ENCODE measurements at regions not wholly inside any gene's neighbourhood (a gene's known extent, or its start where the extent isn't known, plus 50 kb on each side); places are given as distances from the start of the nearest gene placed in this dataset.
"Not testable (repeated sequence)": the region's sequence is repeated elsewhere in the genome, so short reads cannot be mapped to it uniquely, and the experiment has no call there.

- no peak for DNase-seq (ENCODE audit: low read depth)
- H3K4me3 ChIP-seq (ENCODE audit: low read depth, low read length): no peak overlapping the region
- no peak for TF ChIP-seq CTCF (IDR thresholded peaks at IDR 0.05; ENCODE audit: control insufficient read depth, extremely low read depth, insufficient read depth)
Measured at GRCh38 chr4:28832444-28832843, 1887.7 kb upstream of the PCDH7 start.

- TF ChIP-seq CTCF (IDR thresholded peaks at IDR 0.05; ENCODE audit: control insufficient read depth, extremely low read depth, insufficient read depth): no peak
- H3K4me3 ChIP-seq (ENCODE audit: low read depth, low read length): no peak overlapping the region
Measured at GRCh38 chr4:28834120-28834519, 1886.0 kb upstream of the PCDH7 start.

DNA sequence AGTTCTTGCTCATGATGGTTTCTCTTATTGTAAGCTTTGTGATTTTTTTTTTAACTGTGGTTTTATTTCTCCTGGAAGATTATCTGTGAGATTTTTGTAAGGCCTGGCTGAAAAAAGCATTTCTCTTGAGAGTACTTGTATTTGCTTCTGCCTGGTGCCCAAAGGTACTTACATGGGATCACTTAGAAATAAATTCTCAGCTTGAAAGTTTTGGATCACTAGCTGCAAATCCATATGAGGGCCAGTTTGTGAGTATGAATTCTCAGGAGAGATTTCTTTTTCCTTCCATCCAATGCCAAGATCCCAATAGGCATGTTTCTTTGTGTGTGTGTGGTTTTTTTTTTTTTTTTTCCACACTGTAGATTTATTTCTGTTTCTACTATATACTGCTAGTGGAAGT is 1884.7 kb upstream of the PCDH7 start:
- no peak for TF ChIP-seq CTCF (IDR thresholded peaks at IDR 0.05; ENCODE audit: control insufficient read depth, extremely low read depth, insufficient read depth)
- H3K4me3 ChIP-seq (ENCODE audit: low read depth, low read length): no peak overlapping the region
- no peak for DNase-seq (ENCODE audit: low read depth)

More at GRCh38 chr4:28834120-28834519, 1886.0 kb upstream of the PCDH7 start:
- no peak for DNase-seq (ENCODE audit: low read depth)

- no peak overlapping the region for H3K4me3 ChIP-seq (ENCODE audit: low read depth, low read length)
- DNase-seq (ENCODE audit: low read depth): peak; percentile 50
- TF ChIP-seq CTCF (IDR thresholded peaks at IDR 0.05; ENCODE audit: control insufficient read depth, extremely low read depth, insufficient read depth): no peak
Measured at GRCh38 chr4:28842271-28842670, 1877.9 kb upstream of the PCDH7 start.

DNA sequence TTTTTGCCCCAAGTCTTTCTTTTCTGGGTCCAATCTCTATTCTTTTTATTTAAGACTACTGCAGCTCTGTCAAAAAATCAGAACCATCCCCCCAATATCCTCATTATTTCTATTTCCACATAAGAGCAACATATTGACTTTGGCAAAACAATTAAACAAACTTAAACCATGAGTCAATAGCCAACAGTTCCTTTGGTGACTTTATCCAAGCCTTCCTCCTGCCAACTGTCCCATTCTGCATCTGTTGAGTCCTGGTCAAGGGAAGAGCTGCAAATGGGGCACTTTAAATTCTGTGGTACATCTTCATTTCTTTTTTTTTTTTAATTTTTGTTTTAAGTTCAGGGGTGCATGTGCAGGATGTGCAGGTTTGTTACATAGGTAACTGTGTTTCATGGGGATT is 1875.0 kb upstream of the PCDH7 start:
- H3K4me3 ChIP-seq (ENCODE audit: low read depth, low read length): no peak overlapping the region
- DNase-seq (ENCODE audit: low read depth): peak; percentile 34
- no peak for TF ChIP-seq CTCF (IDR thresholded peaks at IDR 0.05; ENCODE audit: control insufficient read depth, extremely low read depth, insufficient read depth)

DNA sequence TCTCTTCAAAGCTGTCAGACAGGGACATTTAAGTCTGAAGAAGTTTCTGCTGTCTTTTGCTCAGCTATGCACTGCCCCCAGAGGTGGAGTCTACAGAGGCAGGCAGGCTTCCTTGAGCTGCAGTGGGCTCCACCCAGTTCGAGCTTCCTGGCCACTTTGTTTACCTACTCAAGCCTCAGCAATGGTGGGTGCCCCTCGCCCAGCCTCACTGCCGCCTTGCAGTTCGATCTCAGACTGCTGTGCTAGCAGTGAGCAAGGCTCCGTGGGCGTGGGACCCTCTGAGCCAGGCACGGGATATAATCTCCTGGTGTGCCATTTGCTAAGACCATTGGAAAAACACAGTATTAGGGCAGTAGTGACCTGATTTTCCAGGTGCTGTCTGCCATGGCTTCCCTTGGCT is 1863.1 kb upstream of the PCDH7 start:
- DNase-seq (ENCODE audit: low read depth); H3K4me3 ChIP-seq (ENCODE audit: low read depth, low read length): not testable (repeated sequence)

- no peak for TF ChIP-seq CTCF (IDR thresholded peaks at IDR 0.05; ENCODE audit: control insufficient read depth, extremely low read depth, insufficient read depth)
- H3K4me3 ChIP-seq (ENCODE audit: low read depth, low read length): no peak overlapping the region
- no peak for DNase-seq (ENCODE audit: low read depth)
Measured at GRCh38 chr4:28868841-28869240, 1851.3 kb upstream of the PCDH7 start.

All from LNCaP clone FGC (cell line).